Fibroblast of skin of scalp (primary cell): ENCODE measurements at regions not wholly inside any gene's neighbourhood (a gene's known extent, or its start where the extent isn't known, plus 50 kb on each side); places are given as distances from the start of the nearest gene placed in this dataset.
A peak's percentile ranks its signal among the peaks of the same experiment; 100 is the strongest.

Experiments
- DNase-seq: peaks from one replicate; pipeline ENCODE4 v3.0.0-alpha.2; 2013

DNA sequence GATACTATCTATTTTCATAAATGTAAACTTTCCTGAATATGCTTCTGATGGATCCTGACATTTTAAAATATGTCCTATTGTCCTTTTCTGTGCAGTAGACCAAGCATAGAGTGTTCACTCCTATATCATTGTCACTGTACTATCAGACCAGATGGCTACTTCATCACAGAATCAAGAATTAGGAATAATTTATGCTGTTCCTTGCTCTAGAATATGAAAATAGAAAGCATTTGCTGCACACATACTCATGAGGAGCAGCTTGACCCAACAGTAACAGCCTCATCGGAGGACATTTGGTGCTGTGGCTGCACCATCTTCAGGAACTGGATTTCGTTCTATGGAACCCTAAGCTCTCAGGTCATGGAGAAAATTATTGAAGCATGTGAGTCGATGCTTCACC, 468.9 kb upstream of the HNRNPA3 start:
- no peak for DNase-seq

DNA sequence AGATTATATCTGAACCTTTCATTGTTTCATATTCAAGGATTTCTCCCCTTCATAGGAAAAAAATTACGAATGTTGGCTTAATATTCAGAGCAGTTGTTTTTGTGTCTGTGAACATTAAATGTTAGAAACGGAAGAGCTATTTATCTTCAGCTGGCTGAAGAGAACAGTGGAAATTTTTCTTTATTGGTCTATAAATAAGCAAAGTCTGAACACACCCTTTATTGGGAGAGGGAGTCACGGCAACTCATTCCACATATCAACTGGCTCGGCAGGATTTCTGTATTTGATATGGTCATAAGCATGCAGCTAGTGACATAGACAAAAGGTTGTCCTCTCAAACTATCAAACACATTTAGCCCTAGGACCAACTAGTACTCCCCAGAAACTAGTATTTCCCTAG, 468.4 kb upstream of the HNRNPA3 start:
- no peak for DNase-seq

DNA sequence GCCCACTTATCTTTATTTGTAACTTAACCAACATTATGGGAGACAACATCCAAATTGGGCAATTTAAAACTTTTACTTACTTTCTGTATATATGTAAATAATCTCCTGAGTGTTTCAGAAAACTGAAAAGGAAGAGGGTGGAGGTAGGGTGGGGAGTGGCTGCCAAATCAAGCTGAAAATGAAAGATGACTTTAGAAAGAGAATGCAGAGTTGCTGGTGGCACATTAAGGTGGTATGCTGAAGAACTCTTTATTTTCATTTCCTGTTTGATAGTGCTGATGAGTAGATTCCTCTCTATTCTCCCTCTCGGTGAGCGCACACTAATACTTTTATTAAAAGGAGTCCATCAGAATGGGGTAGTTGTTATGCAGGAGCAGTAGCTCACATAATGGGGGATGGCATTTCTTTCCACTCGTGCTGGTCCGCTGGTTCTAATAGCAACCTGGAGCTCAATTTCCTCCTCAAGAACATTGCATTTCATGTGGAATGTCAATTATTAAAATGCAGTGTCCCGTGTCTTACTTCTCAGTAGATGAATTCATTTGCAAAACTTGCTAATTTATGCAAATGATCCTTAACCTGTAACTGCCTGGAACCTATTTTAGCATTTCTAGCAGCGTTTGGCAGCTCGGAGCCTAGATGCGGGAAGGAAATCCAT, 466.9 kb upstream of the HNRNPA3 start:
- no peak for DNase-seq

DNA sequence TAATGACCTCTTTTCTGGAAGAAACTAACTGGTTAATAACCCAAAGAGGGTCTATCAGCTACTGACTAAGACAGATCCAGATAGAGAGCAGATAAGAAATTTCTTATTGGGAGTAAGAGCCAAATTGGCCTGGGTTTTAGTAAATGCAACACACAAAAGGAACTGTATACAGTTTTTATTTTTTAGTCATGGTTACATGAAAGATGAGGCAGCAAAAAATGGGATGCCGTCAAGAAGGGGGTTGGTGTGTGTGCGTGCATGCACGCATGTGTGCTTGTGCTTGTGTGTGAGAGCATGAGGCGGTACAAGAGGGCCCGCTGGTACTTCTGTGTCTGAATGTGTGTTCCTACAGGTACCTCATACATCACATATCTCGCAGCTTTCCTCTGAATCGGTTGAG, 466.2 kb upstream of the HNRNPA3 start:
- no peak for DNase-seq

DNA sequence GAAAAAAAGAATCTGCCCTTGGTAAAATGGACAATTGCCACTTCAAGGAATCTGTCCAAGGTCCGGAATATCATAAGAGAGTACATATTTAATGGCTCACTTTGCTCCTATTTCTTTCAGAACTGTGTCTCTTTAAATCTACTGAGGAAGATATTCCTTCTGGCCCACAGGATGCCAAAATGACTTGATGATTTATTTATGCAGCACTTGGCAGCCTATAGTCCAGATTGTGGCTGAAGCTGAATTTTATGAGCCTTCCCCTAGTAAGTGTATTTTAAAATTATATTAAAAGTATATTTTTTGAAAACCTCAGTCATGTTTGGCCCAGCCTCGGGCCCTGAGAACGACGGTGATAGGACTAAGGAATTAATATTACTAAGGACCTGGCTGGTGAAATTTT, 465.1 kb upstream of the HNRNPA3 start:
- DNase-seq, result no peak

DNA sequence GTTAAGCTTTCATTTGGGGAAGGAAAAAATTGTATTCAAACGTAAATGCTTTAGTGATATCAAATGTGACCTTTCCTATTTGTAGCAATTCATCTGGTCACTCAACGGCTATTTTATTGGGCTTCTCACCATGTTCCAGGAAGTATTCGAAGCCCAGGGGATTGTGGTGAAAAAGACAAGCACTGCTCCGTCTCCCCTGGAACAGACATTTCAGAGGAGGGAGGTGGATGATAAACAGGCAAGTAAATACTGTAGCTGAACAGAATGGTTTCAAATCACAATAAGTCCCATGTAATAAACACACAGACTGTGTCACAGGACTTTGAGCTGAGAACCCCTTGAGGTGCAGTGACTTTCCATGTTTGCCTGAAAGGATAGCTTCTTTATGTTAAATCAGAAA, 464.7 kb upstream of the HNRNPA3 start:
- no peak for DNase-seq

DNA sequence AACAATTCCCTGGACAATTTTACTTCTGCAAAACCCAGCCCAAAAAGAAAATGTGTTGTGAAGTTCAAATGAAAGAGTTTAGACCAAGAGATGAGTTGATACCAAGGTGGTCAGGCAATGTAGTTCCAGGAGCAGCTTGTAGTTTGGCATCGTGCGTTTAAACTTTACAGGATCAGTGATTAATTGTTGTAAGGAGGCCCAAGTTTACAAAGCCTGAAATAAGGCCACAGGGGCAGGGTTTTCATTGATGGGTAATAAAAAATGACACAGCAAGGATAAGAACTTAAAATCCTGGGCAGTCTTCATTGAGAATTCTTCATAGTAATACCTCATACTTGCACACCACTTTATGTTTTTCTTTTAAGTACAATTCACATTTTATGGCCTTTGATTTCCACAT, 463.9 kb upstream of the HNRNPA3 start:
- no peak for DNase-seq

DNA sequence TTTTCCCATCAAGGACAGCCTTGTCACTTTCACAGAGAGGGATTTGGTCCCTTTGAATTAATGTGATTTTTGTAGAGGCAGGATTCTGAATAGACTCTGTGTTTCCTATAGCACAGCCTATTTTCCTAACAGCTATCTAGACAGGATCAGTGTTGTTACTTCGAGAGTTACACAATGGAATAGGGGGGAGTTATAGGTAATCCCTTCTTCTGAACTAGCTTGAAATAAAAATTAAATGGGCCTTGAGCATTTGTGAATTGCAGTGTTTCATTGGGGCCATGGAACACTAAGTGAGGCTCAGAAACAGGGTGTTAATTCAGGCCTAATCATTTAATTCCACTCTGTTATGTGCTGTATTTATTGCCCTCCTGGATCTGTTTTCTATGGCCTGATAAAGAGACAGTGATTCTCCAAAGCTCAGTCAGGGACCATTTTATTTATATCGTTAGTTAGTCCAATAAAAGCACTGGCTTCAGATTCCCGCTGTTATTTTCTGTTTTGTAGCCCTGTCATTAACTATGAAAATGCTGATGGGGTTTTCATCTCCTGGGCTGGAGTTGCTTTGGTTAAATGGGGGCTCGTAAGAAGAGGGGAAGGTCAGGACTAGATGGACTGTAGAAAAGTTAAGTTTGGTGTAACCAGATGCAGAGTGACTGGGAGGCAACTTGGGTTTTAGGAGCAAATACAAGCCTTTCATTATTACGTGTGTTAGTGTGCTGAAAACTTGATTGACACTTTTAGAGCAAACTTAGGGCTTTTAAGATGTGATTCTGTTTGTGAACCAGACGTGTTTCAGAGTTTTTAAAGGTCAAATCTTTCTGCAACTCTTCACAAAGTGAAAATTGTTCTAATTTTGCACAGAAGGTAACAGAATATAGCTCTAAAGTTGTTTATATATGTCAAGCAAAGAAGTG, 461.0 kb upstream of the HNRNPA3 start:
- no peak for DNase-seq

DNA sequence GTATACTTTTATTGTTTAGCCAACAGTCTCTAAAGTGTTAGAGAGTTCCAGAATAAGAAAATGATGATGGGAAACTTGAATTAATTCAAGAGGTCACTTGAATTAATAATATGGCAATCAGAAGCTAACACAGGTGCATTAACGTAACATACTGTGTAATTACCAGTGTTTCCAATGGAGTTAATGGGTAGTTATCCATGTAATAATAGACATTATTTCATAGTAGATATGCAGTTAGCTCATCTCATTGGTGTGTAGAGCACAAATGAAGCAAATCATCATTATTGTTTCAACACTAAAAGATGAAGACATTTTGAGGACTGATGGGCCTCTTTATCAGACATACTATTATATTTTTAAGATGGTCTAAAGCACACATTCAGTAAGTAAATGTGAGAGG, 460.3 kb upstream of the HNRNPA3 start:
- DNase-seq, result no peak

DNA sequence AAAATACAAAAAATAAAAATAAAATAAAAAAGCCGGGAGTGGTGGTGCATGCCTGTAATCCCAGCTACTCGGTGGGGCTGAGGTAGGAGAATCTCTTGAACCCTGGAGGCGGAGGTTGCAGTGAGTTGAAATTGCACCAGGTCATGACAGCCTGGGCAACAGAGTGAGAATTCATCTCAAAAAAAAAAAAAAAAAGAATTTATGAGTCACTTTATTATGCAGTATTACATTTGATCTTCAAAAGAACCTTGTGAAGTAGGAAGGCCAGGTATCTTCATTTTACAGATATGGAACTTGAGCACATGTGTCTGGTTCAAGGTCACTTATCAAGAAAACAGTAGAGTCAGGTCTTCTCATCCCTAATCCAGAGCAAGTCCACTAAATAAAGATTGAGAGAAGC, 459.4 kb upstream of the HNRNPA3 start:
- DNase-seq, result no peak

DNA sequence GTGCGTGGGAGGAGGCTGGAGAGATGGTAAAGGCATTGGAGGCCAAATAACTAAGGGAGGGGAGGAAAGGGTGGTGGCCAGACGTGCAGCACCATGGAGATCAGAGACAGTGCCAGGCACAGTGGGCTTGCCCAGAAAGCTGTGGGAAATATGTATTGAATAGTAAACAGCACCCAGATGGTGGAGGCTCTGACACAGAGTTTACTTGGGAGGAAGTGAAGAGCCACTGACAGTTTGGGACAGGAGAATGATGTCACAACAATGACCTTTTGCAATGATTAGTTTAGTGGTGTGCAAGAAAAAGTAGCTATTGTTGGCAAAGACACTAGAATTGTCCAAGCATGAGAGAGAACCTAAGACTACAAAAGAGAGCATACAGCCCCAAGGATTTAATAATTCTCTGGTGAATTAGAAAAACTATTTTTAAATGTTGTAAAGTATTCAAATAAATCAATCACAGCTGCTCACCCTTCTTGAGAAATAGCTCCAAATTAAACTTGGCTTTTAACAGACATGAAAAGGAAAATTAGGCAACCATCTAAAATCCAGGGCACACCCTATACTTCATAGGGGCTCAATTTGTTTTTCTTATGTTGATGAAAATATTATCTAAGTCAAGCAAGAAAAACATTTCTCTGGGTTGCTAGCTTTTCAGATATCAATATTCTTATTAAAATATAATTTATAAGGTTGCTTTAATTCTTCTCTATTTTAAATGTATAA, 458.7 kb upstream of the HNRNPA3 start:
- DNase-seq, result peak; percentile 48

DNA sequence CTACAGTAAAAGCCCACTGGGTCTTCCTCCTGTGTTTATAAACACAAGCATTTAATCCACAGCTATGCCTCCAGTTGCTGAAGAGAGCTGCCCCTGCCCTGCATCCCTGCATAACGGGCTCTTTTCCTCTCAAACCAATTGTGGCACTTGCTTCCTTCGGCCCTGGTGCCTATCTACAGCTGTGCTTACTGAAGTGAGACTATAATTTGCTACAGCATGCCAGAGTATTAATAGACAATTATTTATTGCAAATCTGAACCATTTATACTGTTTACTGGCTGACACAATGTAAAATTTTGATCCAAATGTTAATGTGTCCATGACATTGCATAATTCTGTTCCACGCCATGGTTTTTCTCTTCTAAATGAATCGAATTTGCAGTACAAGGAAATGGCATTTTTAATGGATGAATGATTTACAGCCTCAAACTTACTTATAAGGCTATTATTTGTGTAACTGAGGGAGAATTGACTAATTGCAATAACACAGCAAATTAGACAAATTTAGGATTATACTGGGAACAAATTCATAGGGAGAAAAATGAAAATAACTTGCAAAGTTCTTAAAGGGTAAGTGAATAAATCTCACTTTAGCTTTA, 457.0 kb upstream of the HNRNPA3 start:
- no peak for DNase-seq

DNA sequence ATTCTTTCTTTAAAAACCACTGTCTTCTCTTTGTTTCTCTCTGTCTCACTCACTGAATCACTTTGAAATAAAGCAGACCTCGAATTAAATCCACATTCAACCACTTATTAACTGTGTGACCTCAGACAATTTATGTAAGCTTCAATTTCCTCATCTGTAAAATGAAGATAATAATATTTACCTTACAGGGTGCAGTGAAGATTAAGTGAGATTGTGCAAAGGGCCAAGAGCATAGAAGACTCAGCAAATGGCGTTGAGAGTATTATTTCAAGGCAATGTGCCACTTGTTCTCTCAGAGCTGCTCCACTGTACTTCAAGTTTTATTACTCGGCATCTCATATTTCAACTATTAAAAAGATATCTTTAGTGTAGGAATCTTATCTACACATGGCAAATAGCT, 454.2 kb upstream of the HNRNPA3 start:
- no peak for DNase-seq

DNA sequence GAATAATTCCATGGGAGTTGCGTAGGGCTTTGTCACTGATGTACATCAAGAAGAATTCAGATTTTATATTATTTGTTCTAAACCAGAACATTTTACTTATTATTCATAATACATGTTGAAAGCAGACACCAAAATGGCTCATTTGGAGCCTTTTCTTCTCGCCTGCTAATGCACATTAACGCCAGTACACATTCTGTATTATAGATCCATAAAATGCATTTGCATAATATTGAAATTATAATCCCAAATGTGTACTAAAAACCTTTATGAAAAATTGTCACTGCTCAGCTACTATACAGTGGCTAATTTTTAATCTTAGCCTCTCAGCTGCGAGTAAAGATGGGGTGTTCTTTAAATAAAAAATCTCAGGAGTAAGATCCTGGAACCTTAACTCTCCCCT, 452.2 kb upstream of the HNRNPA3 start:
- DNase-seq, result no peak

DNA sequence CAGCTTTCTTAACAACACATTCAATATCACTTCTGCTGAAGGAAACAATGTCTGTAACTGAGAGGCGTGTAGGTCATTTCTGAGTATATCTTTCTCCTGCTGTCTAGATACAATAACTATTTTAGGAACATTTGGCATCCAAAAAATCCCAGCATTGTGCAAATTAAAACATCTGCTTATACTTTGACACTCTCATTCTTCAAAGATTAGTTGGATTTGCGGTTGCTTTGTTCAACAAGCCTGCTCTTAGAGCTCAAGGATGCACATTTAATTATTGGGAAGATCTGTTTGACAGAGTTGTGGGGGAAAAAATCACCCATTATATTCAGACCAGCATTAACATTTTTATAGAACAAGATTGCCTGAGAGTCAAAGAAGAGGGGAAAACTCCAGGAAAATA, 449.5 kb upstream of the HNRNPA3 start:
- peak; percentile 53 for DNase-seq

DNA sequence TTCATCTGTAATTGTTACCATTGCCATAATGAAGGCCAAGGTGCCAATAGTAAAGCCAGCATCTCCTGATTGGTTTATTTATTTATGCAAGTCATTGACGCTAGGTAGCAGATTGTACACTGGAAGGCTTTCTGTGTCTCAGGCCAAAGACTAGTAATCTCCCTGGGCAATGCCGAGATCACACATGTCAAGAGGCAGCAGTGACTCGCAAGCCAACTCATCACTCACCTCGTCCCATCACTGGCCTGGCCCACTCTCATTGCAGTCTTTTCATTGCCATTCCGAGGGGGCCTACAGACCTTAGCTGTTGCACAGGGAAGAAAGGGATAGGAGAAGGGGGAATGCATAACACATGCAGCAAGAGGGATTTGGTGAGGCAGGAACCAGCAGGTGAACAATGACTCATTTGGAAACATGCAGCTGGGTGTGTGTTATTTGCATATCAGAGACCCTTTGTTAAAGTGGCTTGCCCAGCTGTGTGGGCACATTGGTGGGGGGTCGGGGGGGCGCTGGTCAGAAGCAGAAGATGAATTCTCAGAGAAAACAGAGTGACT, 448.7 kb upstream of the HNRNPA3 start:
- DNase-seq, result no peak

DNA sequence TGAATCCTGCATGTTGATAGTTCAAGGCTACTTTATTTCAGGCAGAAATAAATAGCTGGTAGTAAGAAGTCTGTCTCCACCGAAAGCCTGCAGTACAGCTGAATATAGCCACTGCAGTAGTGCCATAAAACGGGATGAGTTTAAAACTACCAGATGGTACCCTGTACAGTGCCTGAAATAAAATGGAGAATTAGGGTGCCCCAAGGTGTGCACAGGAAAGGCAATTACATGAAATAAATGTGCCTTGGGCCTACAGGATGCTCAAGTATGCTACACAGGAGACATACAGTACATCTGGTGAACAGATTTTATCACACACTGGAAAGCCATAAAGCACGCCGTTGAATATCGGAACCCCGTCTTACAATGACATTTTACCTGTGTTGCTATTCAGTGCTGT, 447.7 kb upstream of the HNRNPA3 start:
- no peak for DNase-seq

DNA sequence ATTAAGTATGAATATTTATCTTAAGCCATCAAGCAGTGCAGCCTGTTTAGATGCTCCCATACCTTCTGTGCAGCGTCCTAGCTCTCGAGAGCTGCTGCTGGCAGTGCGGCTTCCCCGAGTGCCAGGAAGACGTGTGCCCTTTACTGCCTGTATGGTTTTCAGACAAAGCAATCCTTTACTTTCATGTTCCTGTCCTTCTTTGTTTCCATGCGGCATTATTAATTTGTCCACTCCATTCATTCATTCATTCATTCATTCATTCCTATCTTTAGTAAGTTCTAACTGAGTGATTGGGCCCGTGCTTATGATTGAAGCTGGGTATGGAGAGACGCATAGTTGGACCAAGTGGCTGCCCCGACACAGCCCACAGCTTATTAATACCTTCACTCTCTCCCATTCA, 446.6 kb upstream of the HNRNPA3 start:
- no peak for DNase-seq

DNA sequence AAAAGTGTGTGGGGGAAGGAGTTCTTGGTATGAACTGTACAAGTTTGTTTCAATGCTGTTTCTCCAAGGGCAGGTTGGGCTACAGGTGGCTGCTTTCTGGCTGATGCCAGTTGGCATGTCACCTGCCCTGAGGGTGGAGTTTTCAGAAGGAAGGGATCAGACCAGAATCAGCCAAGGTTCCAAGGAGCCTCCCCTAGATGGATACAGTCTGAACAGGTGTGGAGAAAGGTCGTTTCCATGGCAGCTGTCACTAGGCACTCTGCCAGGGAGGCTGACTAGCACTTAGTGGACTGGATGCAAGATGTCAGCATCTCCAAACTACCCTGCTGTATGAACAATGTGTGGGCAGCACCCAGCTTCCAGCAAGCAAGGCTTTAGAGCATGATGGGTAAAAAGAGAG, 444.4 kb upstream of the HNRNPA3 start:
- DNase-seq, result no peak

DNA sequence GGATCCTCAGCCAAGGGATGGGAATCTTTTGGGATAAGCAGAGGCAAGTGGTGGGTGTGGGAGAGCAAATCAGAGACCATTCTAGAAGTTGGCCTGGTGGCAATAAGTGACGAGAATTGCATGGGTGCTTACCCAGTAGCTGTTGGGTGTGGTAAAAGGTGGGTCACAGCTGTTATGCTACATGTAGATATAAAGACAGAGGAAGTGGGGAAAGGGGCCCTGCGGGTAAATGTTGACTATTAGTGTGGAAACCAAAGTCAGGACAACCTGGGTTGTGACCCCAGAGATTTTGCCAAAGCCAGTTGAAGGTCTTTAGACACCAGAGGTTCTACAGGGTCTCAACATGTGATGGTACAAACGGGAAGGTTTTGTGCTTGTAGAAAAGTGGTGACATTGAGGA, 443.6 kb upstream of the HNRNPA3 start:
- no peak for DNase-seq

DNA sequence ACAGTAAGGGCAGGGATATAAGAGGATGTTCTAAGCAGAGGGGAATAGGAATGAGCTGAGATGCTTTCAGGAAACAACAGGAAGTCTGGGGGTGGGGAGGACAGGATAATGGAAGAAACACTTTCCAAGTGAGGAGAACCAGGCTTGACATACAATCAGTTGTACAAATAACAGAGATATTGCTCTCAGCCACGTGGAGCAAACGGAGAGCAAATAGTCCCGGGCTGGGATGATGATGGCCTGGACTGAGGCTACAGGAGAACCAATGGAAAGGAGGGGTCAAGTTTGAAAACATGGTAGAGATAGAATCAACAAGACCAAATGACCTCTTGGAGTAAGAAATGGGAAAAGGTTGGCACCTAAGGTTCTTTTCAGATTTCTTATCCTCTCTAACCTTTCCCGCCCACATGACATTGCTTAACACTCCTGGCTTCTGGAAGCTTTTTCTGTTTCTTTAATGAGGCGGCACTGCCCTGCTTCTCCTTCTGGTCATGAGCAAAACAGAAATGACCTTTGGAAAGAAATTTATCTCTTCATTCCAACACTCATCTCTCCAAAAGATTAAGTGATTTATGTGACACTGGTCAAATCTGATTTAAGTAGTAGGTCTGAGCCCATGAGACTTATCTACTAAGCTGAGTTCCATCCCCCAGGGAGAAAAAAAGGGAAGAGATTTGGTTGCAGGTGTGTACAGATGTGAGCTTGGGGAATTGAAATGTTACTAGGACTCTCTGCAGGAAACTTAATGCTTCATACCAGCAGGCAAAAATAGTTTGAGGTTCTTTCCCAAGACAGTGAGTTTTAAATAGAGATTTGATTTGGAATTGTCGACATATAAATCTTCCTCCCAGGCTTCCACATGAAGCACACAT, 442.9 kb upstream of the HNRNPA3 start:
- no peak for DNase-seq

DNA sequence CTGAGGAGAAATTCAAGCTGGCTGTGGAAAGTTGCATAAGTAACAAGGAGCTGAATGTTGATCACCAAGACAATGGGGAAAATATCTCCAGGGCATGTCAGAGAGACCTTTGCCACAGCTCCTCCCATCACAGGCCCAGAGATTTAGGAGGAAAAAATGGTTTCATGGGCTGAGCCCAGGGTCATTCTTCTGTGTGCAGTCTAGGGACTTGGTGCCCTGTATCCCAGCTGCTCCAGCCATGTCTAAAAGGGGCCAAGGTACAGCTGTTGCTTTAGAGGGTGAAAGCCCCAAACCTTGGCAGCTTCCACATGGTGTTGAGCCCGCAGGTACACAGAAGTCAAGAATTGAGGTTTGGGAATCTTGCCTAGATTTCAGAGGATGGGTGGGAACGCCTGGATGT, 439.8 kb upstream of the HNRNPA3 start:
- DNase-seq, result no peak
